Naive B cell (primary cell): ENCODE measurements at regions not wholly inside any gene's neighbourhood (a gene's known extent, or its start where the extent isn't known, plus 50 kb on each side); places are given as distances from the start of the nearest gene placed in this dataset.

Experiments
- ATAC-seq, 2 donors: fragments of 150-1000 bp; cut with Tn5 transposase; 2 replicates each; pipeline ENCODE4 v1.10.0; 2021; ENCODE audit warnings: low read depth in 2 of 2, mild to moderate bottlenecking in 2 of 2, moderate library complexity in 2 of 2
- DNase-seq: peaks from one replicate; pipeline ENCODE4 v3.0.0; 2022
- H3K27ac Mint-ChIP-seq, 6 donors: one replicate each; pipeline ENCODE4 v1.8.0; 2020 to 2022; ENCODE audit warnings: mild to moderate bottlenecking in 6 of 6, mixed read lengths in 6 of 6, moderate library complexity in 5 of 6, inconsistent platforms in 2 of 6
- H3K27me3 Mint-ChIP-seq, 3 donors: one replicate each; pipeline ENCODE4 v1.8.0; 2021 to 2022; ENCODE audit warnings: mixed read lengths in 3 of 3, mild to moderate bottlenecking in 1 of 3
- H3K36me3 Mint-ChIP-seq, 2 donors: one replicate each; pipeline ENCODE4 v1.8.0; 2020 to 2022; ENCODE audit warnings: mixed read lengths in 2 of 2, inconsistent platforms in 1 of 2, mild to moderate bottlenecking in 1 of 2
- H3K4me1 Mint-ChIP-seq, 3 donors: one replicate each; pipeline ENCODE4 v1.8.0; 2020 to 2022; ENCODE audit warnings: mixed read lengths in 3 of 3, inconsistent platforms in 1 of 3, mild to moderate bottlenecking in 1 of 3, moderate library complexity in 1 of 3
- H3K4me3 Mint-ChIP-seq, 8 donors: one replicate each; pipeline ENCODE4 v1.8.0; 2020 to 2022; ENCODE audit warnings: mild to moderate bottlenecking in 8 of 8, mixed read lengths in 8 of 8, moderate library complexity in 8 of 8, inconsistent platforms in 2 of 8
- H3K9me3 Mint-ChIP-seq, 7 donors: one replicate each; pipeline ENCODE4 v1.8.0; 2020 to 2022; ENCODE audit warnings: mixed read lengths in 7 of 7, mild to moderate bottlenecking in 5 of 7, inconsistent platforms in 2 of 7, moderate library complexity in 1 of 7

- Mint-ChIP-seq H3K9me3 (peaks cover 0 to 24% (median 15%) of the 10 kb centered on the region in 7 donors), H3K36me3 (no peaks in the 10 kb centered on the region), H3K27ac (no peak overlapping the region), H3K27me3 (no peaks in the 10 kb centered on the region), H3K4me1 (no peaks in the 10 kb centered on the region), H3K4me3 (no peak overlapping the region)
- DNase-seq (no peak), ATAC-seq (no peak)
These were observed 193.2 kb upstream of the CDH6 start for GRCh38 chr5:31000287-31000686.

DNA sequence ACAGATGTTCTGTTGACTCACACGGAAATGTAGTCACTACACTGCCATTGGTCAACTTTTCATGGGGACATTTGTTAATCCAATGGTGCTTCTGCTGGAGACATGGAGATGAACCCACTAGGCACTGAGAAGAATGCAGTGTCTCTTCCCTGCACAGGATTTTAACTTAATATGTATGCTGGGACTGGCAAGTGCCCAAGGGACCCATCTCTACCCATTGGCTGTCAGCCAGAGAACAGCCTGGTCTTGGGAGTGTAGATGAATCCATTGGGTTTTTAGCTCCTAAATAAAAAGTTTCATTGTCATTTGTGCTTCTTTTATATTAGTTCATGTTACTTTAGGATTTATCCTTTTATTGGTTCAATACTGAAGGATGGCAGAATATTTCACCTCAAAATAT, 195.8 kb upstream of the CDH6 start:
- no peak overlapping the region for H3K27ac Mint-ChIP-seq

GRCh38 chr5:30994902-30995301, 198.6 kb upstream of the CDH6 start:
- ATAC-seq (no peak), DNase-seq (no peak)
- no peak overlapping the region for H3K4me3 Mint-ChIP-seq
- H3K27me3 Mint-ChIP-seq: no peaks in the 10 kb centered on the region
- H3K27ac Mint-ChIP-seq: no peak overlapping the region
- peaks cover 2 to 18% (median 4%) of the 10 kb centered on the region in 7 donors for H3K9me3 Mint-ChIP-seq
- H3K36me3 Mint-ChIP-seq: no peaks in the 10 kb centered on the region
- H3K4me1 Mint-ChIP-seq: no peaks in the 10 kb centered on the region

More for the DNA sequence above, 195.8 kb upstream of the CDH6 start:
- Mint-ChIP-seq H3K27me3 (no peaks in the 10 kb centered on the region), H3K4me3 (no peak overlapping the region), H3K36me3 (no peaks in the 10 kb centered on the region), H3K4me1 (no peaks in the 10 kb centered on the region), H3K9me3 (peaks cover 0 to 17% (median 8%) of the 10 kb centered on the region in 7 donors)
- DNase-seq: no peak
- no peak for ATAC-seq

DNA sequence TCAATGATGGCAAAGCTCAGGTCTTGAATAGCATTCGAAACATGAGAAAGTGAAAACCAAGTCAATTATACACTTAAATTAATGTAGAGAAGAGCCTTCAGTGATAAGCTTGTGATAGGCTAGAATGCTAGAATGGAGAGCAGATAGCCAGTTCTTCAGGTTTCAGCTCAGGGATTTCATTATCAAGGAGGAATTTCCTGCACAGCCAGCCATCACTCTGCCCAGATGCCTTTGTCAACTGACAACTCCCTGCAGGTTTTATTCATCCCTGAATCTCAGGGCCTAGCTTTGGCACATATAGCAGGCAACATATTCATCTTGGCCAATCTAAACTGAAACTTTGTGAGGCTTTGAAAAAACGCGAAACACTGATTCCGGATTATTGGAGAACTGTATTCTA, 199.3 kb upstream of the CDH6 start:
- Mint-ChIP-seq H3K4me1 (no peaks in the 10 kb centered on the region), H3K36me3 (no peaks in the 10 kb centered on the region), H3K4me3 (no peak overlapping the region), H3K27me3 (no peaks in the 10 kb centered on the region), H3K27ac (no peak overlapping the region), H3K9me3 (peaks cover 0 to 10% (median 5%) of the 10 kb centered on the region in 7 donors)
- ATAC-seq: no peak
- DNase-seq: no peak

GRCh38 chr5:30991462-30991861, 202.0 kb upstream of the CDH6 start:
- no peaks in the 10 kb centered on the region for H3K27me3 Mint-ChIP-seq
- H3K9me3 Mint-ChIP-seq: peaks cover 3 to 8% (median 8%) of the 10 kb centered on the region in 7 donors
- no peak overlapping the region for H3K4me3 Mint-ChIP-seq
- H3K36me3 Mint-ChIP-seq: no peaks in the 10 kb centered on the region
- no peak overlapping the region for H3K27ac Mint-ChIP-seq
- ATAC-seq (no peak), DNase-seq (no peak)
- H3K4me1 Mint-ChIP-seq: no peaks in the 10 kb centered on the region

- Mint-ChIP-seq H3K36me3 (no peaks in the 10 kb centered on the region), H3K9me3 (peaks cover 1 to 9% (median 3%) of the 10 kb centered on the region in 7 donors), H3K27ac (no peak overlapping the region), H3K27me3 (no peaks in the 10 kb centered on the region), H3K4me1 (no peaks in the 10 kb centered on the region), H3K4me3 (no peak overlapping the region)
- DNase-seq: no peak
- ATAC-seq: no peak
These were observed 211.9 kb upstream of the CDH6 start for GRCh38 chr5:30981576-30981975.

- Mint-ChIP-seq H3K4me1 (no peaks in the 10 kb centered on the region), H3K9me3 (peaks cover 3 to 35% (median 7%) of the 10 kb centered on the region in 7 donors), H3K27ac (no peak overlapping the region), H3K4me3 (no peak overlapping the region), H3K27me3 (no peaks in the 10 kb centered on the region), H3K36me3 (no peaks in the 10 kb centered on the region)
- DNase-seq (no peak), ATAC-seq (no peak)
These were observed 224.5 kb upstream of the CDH6 start for GRCh38 chr5:30968971-30969370.

- DNase-seq (no peak), ATAC-seq (no peak)
- Mint-ChIP-seq H3K9me3 (peaks cover 0 to 37% (median 6%) of the 10 kb centered on the region in 7 donors), H3K4me3 (no peak overlapping the region), H3K27me3 (no peaks in the 10 kb centered on the region), H3K4me1 (no peaks in the 10 kb centered on the region), H3K36me3 (no peaks in the 10 kb centered on the region), H3K27ac (no peak overlapping the region)
These were observed 233.4 kb upstream of the CDH6 start for GRCh38 chr5:30960036-30960435.

DNA sequence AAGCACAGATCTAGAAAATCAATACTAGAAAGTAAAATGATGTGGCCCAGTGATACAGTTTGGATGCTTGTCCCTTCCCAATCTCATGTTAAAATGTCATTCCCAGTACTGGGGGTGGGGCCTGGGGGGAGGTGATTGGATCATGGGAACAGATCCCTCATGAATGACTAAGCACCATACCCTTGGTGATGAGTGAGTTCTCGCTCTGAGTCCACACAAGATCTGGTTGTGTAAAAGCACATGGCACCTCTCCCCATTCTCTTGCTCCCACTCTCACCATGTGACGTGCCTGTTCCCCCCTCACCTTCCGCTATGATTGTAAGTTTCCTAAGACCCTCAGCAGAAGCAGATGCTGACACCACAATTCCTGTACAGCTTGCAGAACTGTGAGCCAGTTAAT, 234.2 kb upstream of the CDH6 start:
- Mint-ChIP-seq H3K4me3 (peak overlapping the region in 1 of 8 donors; percentile 44), H3K36me3 (no peaks in the 10 kb centered on the region), H3K9me3 (peaks cover 0 to 35% (median 7%) of the 10 kb centered on the region in 7 donors), H3K27me3 (no peaks in the 10 kb centered on the region), H3K4me1 (no peaks in the 10 kb centered on the region), H3K27ac (no peak overlapping the region)
- ATAC-seq (no peak), DNase-seq (no peak)

GRCh38 chr5:30957591-30957990, 235.9 kb upstream of the CDH6 start:
- Mint-ChIP-seq H3K4me1 (no peaks in the 10 kb centered on the region), H3K4me3 (no peak overlapping the region), H3K27me3 (no peaks in the 10 kb centered on the region), H3K9me3 (peaks cover 2 to 36% (median 5%) of the 10 kb centered on the region in 7 donors), H3K27ac (no peak overlapping the region), H3K36me3 (no peaks in the 10 kb centered on the region)
- ATAC-seq: no peak
- no peak for DNase-seq

DNA sequence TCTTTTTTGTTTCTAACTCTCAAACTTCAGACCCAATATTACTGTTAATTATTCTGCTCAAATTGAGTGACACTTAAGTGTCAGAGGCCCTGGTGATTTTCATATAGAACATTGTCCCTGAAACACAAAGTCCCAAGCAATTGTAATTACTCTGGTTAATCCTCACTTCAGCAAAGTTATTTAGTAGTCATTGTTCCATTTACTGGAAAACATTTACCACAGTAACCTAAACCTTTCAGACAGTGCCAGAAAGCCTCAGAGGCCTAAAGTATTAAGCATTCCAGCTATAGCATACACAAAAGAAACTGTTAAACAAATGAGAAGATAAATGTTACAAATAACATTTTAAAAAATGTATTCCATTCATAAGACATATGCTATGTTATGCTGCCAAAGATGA, 237.2 kb upstream of the CDH6 start:
- H3K27me3 Mint-ChIP-seq: no peaks in the 10 kb centered on the region
- no peaks in the 10 kb centered on the region for H3K4me1 Mint-ChIP-seq
- ATAC-seq (no peak), DNase-seq (no peak)
- H3K36me3 Mint-ChIP-seq: no peaks in the 10 kb centered on the region
- H3K27ac Mint-ChIP-seq: no peak overlapping the region
- H3K9me3 Mint-ChIP-seq: peaks cover 2 to 38% (median 8%) of the 10 kb centered on the region in 7 donors
- no peak overlapping the region for H3K4me3 Mint-ChIP-seq

- Mint-ChIP-seq H3K27ac (no peak overlapping the region), H3K36me3 (no peaks in the 10 kb centered on the region), H3K27me3 (no peaks in the 10 kb centered on the region), H3K9me3 (peaks cover 0 to 5% (median 3%) of the 10 kb centered on the region in 7 donors), H3K4me1 (no peaks in the 10 kb centered on the region), H3K4me3 (no peak overlapping the region)
- DNase-seq (no peak), ATAC-seq (no peak)
These were observed 256.4 kb upstream of the CDH6 start for GRCh38 chr5:30937070-30937469.

DNA sequence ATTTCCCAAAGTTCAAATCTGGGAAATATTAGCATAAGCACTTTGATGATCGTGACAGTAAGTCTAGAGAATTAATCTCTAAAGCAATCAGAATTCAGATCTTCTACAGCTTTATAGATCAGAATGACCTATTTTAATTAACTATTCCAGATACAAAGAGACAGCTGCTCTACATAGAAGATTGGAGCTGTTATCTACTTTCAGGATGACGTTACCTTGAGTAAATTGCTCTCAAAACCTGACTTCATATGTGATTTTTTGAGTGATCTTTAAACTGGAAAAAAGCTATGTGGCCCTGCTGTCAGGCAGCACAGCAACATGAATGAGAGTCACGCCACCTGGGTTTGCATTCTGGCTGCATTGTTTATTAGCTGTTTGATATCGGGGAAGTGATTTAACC, 259.9 kb upstream of the CDH6 start:
- H3K4me3 Mint-ChIP-seq: no peak overlapping the region
- no peak overlapping the region for H3K27ac Mint-ChIP-seq
- H3K36me3 Mint-ChIP-seq: no peaks in the 10 kb centered on the region
- DNase-seq: no peak
- no peaks in the 10 kb centered on the region for H3K4me1 Mint-ChIP-seq
- peaks cover 0 to 9% (median 5%) of the 10 kb centered on the region in 7 donors for H3K9me3 Mint-ChIP-seq
- no peaks in the 10 kb centered on the region for H3K27me3 Mint-ChIP-seq
- ATAC-seq: no peak

DNA sequence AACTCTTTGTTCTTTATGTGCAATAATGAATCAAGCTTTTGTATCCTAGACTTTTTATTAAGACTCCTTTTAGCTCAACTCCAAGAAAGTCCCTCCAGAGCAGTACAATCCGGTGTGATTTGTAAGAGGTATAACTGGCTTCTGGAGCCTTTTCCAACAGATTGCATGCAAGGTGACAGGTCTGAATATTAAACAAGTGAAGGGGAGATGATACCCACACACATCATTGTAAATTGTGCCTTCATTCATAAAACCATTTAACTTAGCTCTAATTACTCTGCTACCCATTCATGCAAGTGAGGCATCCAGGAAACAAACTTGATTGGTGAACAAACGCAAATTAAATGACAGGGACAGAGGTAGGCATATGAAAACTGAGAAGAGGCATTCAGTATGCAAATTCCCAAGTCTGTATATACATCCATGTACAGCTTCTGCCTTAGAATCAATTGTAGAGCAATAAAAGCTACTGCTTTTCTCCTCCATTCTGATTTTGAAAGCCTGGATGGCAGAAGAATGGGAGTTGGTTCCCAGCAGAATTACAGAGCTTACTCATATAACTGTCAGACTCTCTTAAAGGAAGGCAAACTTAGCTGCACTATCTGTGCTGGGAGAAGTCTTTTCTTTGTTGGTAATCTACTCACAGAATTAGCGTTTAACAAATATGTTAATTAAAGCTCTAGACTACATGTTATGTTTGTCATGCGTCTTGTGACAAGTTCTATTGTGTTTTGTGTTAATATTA, 261.0 kb upstream of the CDH6 start:
- no peaks in the 10 kb centered on the region for H3K36me3 Mint-ChIP-seq
- no peaks in the 10 kb centered on the region for H3K27me3 Mint-ChIP-seq
- H3K9me3 Mint-ChIP-seq: peaks cover 0 to 13% (median 2%) of the 10 kb centered on the region in 7 donors
- no peak overlapping the region for H3K4me3 Mint-ChIP-seq
- no peak overlapping the region for H3K27ac Mint-ChIP-seq
- DNase-seq (no peak), ATAC-seq (no peak)
- H3K4me1 Mint-ChIP-seq: no peaks in the 10 kb centered on the region

DNA sequence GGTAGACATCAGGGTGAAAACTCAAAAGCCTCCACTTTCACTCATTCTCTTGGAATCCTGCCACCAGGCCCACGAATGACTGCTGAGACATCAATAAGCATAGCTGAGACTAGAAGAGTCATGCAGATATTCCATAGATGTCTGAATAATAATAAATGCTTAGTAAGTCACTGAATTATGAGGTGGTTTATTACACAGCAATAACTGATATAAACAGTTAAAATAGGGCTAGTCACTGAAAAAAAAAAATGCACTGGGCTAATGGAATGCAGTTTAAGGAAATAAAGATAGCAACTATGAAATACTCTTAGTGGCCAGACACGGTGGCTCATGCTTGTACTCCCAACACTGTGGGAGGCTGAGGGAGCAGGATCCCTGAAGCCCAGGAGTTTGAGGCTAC, 262.8 kb upstream of the CDH6 start:
- Mint-ChIP-seq H3K9me3 (peaks cover 0 to 15% (median 2%) of the 10 kb centered on the region in 7 donors), H3K4me1 (no peaks in the 10 kb centered on the region), H3K27me3 (no peaks in the 10 kb centered on the region), H3K4me3 (no peak overlapping the region), H3K27ac (no peak overlapping the region), H3K36me3 (no peaks in the 10 kb centered on the region)
- ATAC-seq (no peak), DNase-seq (no peak)
